ENCODE measurements at regions not wholly inside any gene's neighbourhood (a gene's known extent, or its start where the extent isn't known, plus 50 kb on each side); places are given as distances from the start of the nearest gene placed in this dataset.

DNA sequence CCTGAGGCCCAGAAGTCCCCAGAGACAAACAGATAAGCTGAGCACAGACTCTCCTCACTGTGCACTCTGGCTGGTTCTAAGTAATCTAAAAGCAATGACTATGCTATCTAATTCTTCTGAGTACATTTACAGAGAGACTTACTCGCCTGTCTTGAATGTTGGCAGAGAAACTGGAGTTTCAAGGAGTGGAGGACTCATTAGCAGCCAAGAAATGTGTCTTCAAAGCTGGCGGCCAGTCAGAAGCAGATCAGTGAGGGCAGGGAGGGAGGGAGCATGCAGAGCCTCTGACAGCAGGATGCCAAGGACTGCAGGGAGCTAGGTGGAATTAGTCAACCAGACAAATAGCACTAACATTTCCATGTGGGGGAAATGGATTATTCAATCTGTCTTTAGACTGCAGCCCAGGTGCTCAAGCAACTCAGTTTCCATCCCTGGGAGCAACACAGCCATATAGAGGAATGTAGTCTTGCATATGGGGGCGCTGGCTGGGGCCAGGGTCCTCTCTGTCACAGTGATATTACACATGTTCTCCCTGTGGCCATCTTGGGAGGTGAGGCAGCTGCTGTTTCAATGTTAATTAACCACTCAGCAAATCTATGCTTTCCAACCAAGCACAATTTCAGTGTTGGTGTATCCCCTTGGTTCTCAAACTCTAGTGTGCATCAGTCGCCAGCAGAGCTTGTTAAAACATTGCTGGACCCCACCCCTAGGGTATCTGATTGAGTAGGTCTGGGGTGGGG is 97.9 kb downstream of the CCNA1 start:
- no peak overlapping the region for H3K9ac ChIP-seq (replicated peaks in 1 of 4; ENCODE audit: extremely low read depth in 1 of 4, low read depth in 3 of 4, low read length in 3 of 4)
- H2BK5ac ChIP-seq (ENCODE audit: low read depth, low read length): no peak overlapping the region
- H2AK5ac ChIP-seq (ENCODE audit: low read depth, low read length): no peak overlapping the region
- POLR2A ChIA-PET (ENCODE audit: partially characterized antibody): interaction anchor here (1.1 kb wide), 2 partner anchors 10 to 14 kb away, joined by 3 read pairs; no protein-coding TSS in a partner anchor
- H3K4me1 ChIP-seq (replicated peaks in 1 of 4; ENCODE audit: control insufficient read depth in 3 of 4, insufficient read depth in 4 of 4, low read length in 3 of 4): peaks cover 0 to 11% (median 3%) of the 10 kb centered on the region in 4 experiments; a peak in 3 of 7 replicates
- H3K79me1 ChIP-seq (ENCODE audit: low read depth, low read length): no peaks in the 10 kb centered on the region
- H4K8ac ChIP-seq (ENCODE audit: extremely low read depth, insufficient read depth, low read length): no peak overlapping the region
- H3K27me3 ChIP-seq (replicated peaks in 1 of 4; ENCODE audit: control insufficient read depth in 3 of 4, extremely low read depth in 1 of 4, insufficient read depth in 3 of 4, low read length in 3 of 4): no peaks in the 10 kb centered on the region; a peak in 1 of 7 replicates
- no peak overlapping the region for H3K56ac ChIP-seq (replicated peaks; ENCODE audit: insufficient read length, low read depth, low read length)
- H4K5ac ChIP-seq (ENCODE audit: insufficient read length, low read depth, low read length): no peak overlapping the region
- no peaks in the 10 kb centered on the region for H3K23me2 ChIP-seq (ENCODE audit: low read depth, low read length)
- 70% methylated on average over 4 of the region's 4 CpGs; no CpG with 5 or more reads in 1 of the 2 experiments for WGBS, 2 experiments (ENCODE audit: extremely low coverage in 1 of 2, insufficient coverage in 1 of 2, insufficient read length in 1 of 2, insufficient replicate concordance in 2 of 2, low coverage in 1 of 2, low lambda C conversion rate in 2 of 2, missing lambda C conversion rate in 1 of 2)
- no peak overlapping the region for H4K91ac ChIP-seq (replicated peaks; ENCODE audit: insufficient read length, low read length)
- DNase-seq (ENCODE audit: low read depth in 1 of 2, low spot score in 2 of 2) (no peak), FAIRE-seq (no peak)
- no peaks in the 10 kb centered on the region for H3K36me3 ChIP-seq (ENCODE audit: control insufficient read depth in 2 of 4, insufficient read depth in 4 of 4, low read length in 3 of 4)
- no peak overlapping the region for H3K23ac ChIP-seq (ENCODE audit: insufficient read length)
- no peak overlapping the region for H3K27ac ChIP-seq (ENCODE audit: low read depth, low read length)
- H2BK20ac ChIP-seq (ENCODE audit: low read length): no peak overlapping the region
- H4K20me1 ChIP-seq (replicated peaks in 1 of 2; ENCODE audit: control insufficient read depth in 1 of 2, insufficient read depth in 2 of 2, low read length in 2 of 2): no peaks in the 10 kb centered on the region
- CTCF ChIA-PET (ENCODE audit: partially characterized antibody): interaction anchor here (0.7 to 1.3 kb wide), 4 partner anchors 11 to 254 kb away, joined by 3 read pairs; no protein-coding TSS in a partner anchor
- H2BK15ac ChIP-seq (ENCODE audit: low read length): no peak overlapping the region
- no peak overlapping the region for H3K14ac ChIP-seq (ENCODE audit: insufficient read length)
- no peak overlapping the region for H3K4me3 ChIP-seq (ENCODE audit: extremely low read depth in 1 of 4, insufficient read depth in 2 of 4, low read depth in 3 of 4, low read length in 4 of 4)
- H3K9me3 ChIP-seq (ENCODE audit: insufficient read depth in 2 of 2, low read depth in 1 of 2, low read length in 1 of 2): peaks cover 3% of the 10 kb centered on the region in 2 experiments; a peak in 2 of 4 replicates
- H2BK12ac ChIP-seq (ENCODE audit: low read depth, low read length): no peak overlapping the region
- TF ChIP-seq, protein P1, sequence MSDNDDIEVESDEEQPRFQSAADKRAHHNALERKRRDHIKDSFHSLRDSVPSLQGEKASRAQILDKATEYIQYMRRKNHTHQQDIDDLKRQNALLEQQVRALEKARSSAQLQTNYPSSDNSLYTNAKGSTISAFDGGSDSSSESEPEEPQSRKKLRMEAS (IDR thresholded peaks at IDR 0.05): peak; percentile 41; the same call in 1 of the 2 replicates
- TF ChIP-seq TAF7 (optimal IDR thresholded peaks at IDR 0.05; ENCODE audit: borderline replicate concordance, low read depth, low read length) (no peak), NANOG (IDR thresholded peaks at IDR 0.05; ENCODE audit: insufficient read depth, low read depth, low read length, poor library complexity, severe bottlenecking) (no peak), SP4 (IDR thresholded peaks at IDR 0.05; ENCODE audit: low read length) (no peak), TBP (IDR thresholded peaks at IDR 0.05; ENCODE audit: low read depth, low read length) (no peak), YY1 (IDR thresholded peaks at IDR 0.05; ENCODE audit: low read depth, low read length) (peak; percentile 63), POU5F1 (IDR thresholded peaks at IDR 0.05; ENCODE audit: low read depth, low read length) (no peak)
- no peak overlapping the region for H3K4me2 ChIP-seq (ENCODE audit: insufficient read depth in 1 of 2, low read depth in 2 of 2, low read length in 2 of 2)
- no peaks in the 10 kb centered on the region for H3K79me2 ChIP-seq (ENCODE audit: control insufficient read depth in 1 of 2, insufficient read depth in 2 of 2, low read length in 2 of 2)
- H3K4ac ChIP-seq (replicated peaks; ENCODE audit: insufficient read length, low read depth, low read length): no peak overlapping the region
- no peak overlapping the region for H3K18ac ChIP-seq (ENCODE audit: extremely low read depth, low read length)
- no peak overlapping the region for H2BK120ac ChIP-seq (replicated peaks; ENCODE audit: low read depth, low read length)
- H2AFZ ChIP-seq (ENCODE audit: low read length): 0 out of 2 replicates have a peak overlapping the region, but pooled peaks have one; percentile 74
